ENCODE measurements at regions not wholly inside any gene's neighbourhood (a gene's known extent, or its start where the extent isn't known, plus 50 kb on each side); places are given as distances from the start of the nearest gene placed in this dataset.

DNA sequence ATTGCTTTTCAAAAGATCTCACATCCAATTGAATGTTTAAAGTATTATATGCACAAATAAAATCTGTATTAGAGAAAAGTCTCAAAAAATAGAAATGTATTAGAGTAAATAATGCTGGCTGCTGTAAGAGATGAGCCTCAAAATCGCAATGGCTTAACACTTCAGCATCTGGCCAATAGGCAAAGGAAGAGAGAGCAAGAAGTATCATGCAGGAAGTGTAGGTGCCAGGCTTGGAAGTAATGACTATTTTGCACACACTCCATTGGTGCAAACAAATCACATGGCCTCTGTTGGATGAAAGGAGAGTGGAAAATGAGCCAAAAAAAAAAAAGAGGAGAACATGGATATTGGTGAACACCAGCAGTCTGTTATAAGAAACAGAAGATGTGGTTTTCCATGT, 193.0 kb upstream of the E2F8 start:
- TF ChIP-seq ARNTL (CRISPR knock-in tag; IDR thresholded peaks at IDR 0.05; ENCODE audit: borderline replicate concordance, low read depth) (no peak), BACH2 (CRISPR knock-in tag; IDR thresholded peaks at IDR 0.05; ENCODE audit: borderline replicate concordance) (no peak), CSDC2 (CRISPR knock-in tag; IDR thresholded peaks at IDR 0.05) (no peak), SNAI2 (CRISPR knock-in tag; IDR thresholded peaks at IDR 0.05) (no peak), ESRRG (CRISPR knock-in tag; IDR thresholded peaks at IDR 0.05) (no peak), PATZ1 (CRISPR knock-in tag; IDR thresholded peaks at IDR 0.05; ENCODE audit: borderline replicate concordance) (no peak), ZFP30 (CRISPR knock-in tag; IDR thresholded peaks at IDR 0.05) (no peak)
- TF ChIP-seq, protein P1, sequence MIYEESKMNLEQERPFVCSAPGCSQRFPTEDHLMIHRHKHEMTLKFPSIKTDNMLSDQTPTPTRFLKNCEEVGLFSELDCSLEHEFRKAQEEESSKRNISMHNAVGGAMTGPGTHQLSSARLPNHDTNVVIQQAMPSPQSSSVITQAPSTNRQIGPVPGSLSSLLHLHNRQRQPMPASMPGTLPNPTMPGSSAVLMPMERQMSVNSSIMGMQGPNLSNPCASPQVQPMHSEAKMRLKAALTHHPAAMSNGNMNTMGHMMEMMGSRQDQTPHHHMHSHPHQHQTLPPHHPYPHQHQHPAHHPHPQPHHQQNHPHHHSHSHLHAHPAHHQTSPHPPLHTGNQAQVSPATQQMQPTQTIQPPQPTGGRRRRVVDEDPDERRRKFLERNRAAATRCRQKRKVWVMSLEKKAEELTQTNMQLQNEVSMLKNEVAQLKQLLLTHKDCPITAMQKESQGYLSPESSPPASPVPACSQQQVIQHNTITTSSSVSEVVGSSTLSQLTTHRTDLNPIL (CRISPR knock-in tag; IDR thresholded peaks at IDR 0.05; ENCODE audit: low read depth): no peak
- TF ChIP-seq, protein P2, sequence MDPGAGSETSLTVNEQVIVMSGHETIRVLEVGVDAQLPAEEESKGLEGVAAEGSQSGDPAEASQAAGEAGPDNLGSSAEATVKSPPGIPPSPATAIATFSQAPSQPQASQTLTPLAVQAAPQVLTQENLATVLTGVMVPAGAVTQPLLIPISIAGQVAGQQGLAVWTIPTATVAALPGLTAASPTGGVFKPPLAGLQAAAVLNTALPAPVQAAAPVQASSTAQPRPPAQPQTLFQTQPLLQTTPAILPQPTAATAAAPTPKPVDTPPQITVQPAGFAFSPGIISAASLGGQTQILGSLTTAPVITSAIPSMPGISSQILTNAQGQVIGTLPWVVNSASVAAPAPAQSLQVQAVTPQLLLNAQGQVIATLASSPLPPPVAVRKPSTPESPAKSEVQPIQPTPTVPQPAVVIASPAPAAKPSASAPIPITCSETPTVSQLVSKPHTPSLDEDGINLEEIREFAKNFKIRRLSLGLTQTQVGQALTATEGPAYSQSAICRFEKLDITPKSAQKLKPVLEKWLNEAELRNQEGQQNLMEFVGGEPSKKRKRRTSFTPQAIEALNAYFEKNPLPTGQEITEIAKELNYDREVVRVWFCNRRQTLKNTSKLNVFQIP (CRISPR knock-in tag; IDR thresholded peaks at IDR 0.05; ENCODE audit: borderline replicate concordance, low read depth): no peak
